Muscle of leg (tissue), 3 donors: ENCODE measurements at regions not wholly inside any gene's neighbourhood (a gene's known extent, or its start where the extent isn't known, plus 50 kb on each side); places are given as distances from the start of the nearest gene placed in this dataset.
"Not testable (repeated sequence)": the region's sequence is repeated elsewhere in the genome, so short reads cannot be mapped to it uniquely, and the experiment has no call there.

Experiments used
- DNase-seq: peaks from one replicate; pipeline ENCODE4 v3.0.0; 2013
- H3K27ac ChIP-seq: one replicate; pipeline ENCODE4 v1.5.1; 2013; ENCODE audit warnings: mild to moderate bottlenecking, low read length, control low read depth
- H3K27me3 ChIP-seq: one replicate; pipeline ENCODE4 v1.6.1; 2013; ENCODE audit warnings: low read length; ENCODE audit not compliant: control insufficient read depth, insufficient read depth
- H3K36me3 ChIP-seq: one replicate; pipeline ENCODE4 v1.6.1; 2013; ENCODE audit warnings: low read length; ENCODE audit not compliant: control insufficient read depth, insufficient read depth
- H3K4me1 ChIP-seq: one replicate; pipeline ENCODE4 v1.6.1; 2013; ENCODE audit warnings: low read length; ENCODE audit not compliant: control insufficient read depth, insufficient read depth
- H3K4me3 ChIP-seq: one replicate; pipeline ENCODE4 v1.5.1; 2013; ENCODE audit warnings: low read length, control low read depth
- H3K9me3 ChIP-seq: replicated peaks from 2 replicates; pipeline ENCODE4 v1.6.1; 2013; ENCODE audit warnings: low read depth, low read length; ENCODE audit not compliant: control insufficient read depth
- WGBS: methylation state at CpG from one replicate; pipeline ENCODE4 v1.1.5; 2013; ENCODE audit warnings: missing lambda C conversion rate; ENCODE audit not compliant: insufficient coverage; 5-methylcytosine and 5-hydroxymethylcytosine counted together

DNA sequence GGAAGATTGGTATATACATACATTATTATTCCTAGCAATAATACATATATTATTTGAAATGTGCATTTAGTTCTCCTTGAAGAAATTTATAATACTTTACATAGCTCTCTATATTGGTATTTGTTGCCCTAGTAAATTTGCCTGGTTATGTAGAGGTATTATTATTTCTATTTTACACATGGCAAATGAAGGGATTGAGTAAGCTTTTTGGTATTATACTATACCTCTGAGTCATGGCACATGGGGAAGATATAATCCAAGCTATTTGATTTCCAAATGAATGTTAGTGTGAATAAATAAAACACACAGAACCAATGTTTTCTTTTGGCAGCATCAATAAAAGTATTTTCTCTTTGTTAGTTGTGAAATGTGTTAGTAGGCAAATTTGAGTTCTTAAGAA is 409.6 kb upstream of the SLC35B3 start:
- no peaks in the 10 kb centered on the region for H3K27me3 ChIP-seq
- no peak for DNase-seq

DNA sequence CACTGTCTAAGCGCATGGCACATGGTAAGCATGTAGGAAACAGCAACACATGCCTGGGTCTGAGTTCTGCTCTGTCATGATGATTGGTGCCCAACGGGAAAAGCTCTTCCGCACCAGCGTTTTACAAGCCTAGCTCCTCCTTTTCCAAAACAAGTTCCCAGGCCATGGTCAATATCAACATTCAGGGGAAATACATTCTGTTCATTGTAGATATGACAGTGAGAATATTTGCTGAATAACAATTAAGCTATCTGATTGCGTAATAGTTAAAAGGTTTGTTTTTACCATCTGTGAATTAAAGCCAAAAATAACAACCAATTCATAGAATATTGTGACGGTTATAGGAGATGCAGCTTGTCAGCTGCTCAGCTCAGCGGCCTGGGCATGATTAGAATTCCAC is 404.3 kb upstream of the SLC35B3 start:
- no peaks in the 10 kb centered on the region for H3K36me3 ChIP-seq
- H3K27ac ChIP-seq, result no peak overlapping the region
- no peak for DNase-seq
- H3K9me3 ChIP-seq, result no peaks in the 10 kb centered on the region
- H3K4me1 ChIP-seq, result no peaks in the 10 kb centered on the region
- H3K4me3 ChIP-seq, result no peak overlapping the region
- 91% methylated on average over 1 of the region's 7 CpGs for WGBS
- no peaks in the 10 kb centered on the region for H3K27me3 ChIP-seq

More for the DNA sequence above, 409.6 kb upstream of the SLC35B3 start:
- Histone ChIP-seq H3K4me3 (no peak overlapping the region), H3K36me3 (no peaks in the 10 kb centered on the region), H3K4me1 (no peaks in the 10 kb centered on the region), H3K27ac (no peak overlapping the region), H3K9me3 (no peaks in the 10 kb centered on the region)

DNA sequence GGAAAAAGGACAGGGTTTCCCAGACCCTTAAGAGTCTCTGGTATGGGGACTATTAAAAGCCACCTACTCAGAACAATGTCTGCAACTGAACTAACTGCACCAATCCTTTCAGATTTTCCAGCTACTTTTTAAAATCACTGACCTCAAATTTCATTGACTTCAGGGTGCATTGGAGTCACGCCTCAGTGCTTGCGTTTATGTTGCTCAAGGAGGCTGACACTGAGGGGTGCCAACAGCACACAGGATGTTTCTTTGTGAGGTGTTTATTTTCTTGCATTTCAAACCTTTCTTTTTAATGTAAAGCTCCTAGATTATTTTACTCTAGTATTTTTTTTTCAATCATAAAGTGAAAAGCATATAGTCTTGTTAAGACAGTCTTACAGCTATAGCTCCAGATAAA is 402.0 kb upstream of the SLC35B3 start:
- DNase-seq, result no peak
- no peaks in the 10 kb centered on the region for H3K27me3 ChIP-seq
- no peaks in the 10 kb centered on the region for H3K4me1 ChIP-seq
- H3K27ac ChIP-seq, result no peak overlapping the region
- WGBS, result no CpG with 5 or more reads among the region's 2 CpGs
- no peaks in the 10 kb centered on the region for H3K36me3 ChIP-seq
- no peaks in the 10 kb centered on the region for H3K9me3 ChIP-seq
- no peak overlapping the region for H3K4me3 ChIP-seq

DNA sequence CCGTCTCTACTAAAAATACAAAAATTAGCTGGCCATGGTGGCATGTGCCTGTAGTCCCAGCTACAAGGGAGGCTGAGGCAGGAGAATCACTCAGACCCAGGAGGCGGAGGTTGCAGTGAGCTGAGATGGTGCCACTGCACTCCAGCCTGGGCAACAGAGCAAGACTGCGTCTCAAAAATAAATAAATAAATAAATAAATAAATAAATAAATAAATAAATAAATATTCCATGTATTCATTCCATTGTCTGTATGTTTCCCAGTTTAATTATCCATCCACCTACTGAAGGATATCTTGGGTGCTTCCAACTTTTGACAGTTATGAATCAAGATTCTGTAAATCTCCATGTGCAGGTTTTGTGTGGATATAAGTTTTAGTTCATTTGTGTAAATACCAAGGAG is 397.4 kb upstream of the SLC35B3 start:
- H3K4me3 ChIP-seq, H3K36me3 ChIP-seq, H3K4me1 ChIP-seq, H3K27ac ChIP-seq, H3K27me3 ChIP-seq, H3K9me3 ChIP-seq, DNase-seq: not testable (repeated sequence)
- 82% methylated on average over 2 of the region's 3 CpGs for WGBS

DNA sequence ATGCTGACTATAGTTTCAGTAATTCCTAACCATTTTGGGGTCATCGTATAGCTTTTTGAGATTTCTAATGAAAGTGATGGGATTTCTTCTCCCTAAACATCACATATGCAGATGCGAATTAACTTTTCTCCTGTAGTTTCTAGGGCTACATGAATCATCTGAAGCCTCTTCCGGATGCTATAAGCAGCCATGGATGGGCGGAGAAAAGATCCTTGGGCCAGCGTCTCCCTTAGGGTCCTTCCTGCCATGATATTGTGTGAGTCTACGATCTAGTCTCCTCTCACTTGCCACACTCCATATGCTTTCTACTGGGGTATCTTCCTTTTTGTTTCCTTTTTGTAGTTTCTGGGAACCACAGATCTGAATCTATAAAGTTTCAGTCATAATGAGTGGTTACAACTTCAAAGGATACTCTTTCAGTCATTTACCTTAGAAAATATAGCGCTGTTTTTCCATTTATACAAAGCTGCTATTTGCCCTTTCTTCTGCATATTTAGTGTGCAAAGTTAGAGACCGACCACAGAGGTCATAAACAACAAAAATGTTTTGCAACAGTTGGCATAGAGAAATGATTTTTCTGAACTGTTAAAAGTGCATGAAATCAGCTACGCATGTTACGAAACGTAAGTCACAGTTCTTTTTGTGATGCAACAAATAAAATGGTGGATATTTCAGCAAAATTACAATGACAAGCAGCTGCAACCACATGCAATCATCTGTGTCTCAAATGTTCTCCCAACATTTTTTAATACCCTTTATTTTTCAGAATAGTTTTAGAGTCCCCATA is 396.2 kb upstream of the SLC35B3 start:
- Histone ChIP-seq H3K4me1 (no peaks in the 10 kb centered on the region), H3K9me3 (no peaks in the 10 kb centered on the region), H3K27me3 (no peaks in the 10 kb centered on the region), H3K27ac (no peak overlapping the region), H3K36me3 (no peaks in the 10 kb centered on the region), H3K4me3 (no peak overlapping the region)
- no peak for DNase-seq
- 80% methylated on average over 4 of the region's 11 CpGs for WGBS

DNA sequence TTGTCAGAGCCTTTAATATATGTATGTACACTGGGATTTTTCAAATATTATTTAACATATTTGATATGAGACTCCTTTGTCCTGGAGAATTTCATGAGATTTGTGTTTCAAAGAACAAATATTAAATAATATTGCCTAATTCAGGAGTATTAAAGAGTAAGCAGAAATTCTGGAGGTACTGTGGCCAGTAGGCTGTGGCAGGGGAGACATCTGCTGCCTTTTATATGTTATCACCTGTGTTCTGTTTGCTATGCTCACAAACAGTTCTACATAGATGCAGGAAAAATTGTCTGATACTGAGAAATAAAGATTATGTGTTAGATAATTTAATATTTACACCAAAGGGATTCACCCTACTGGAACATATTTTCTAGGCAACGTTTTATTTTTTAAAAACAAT is 395.4 kb upstream of the SLC35B3 start:
- Histone ChIP-seq H3K9me3 (no peaks in the 10 kb centered on the region), H3K36me3 (no peaks in the 10 kb centered on the region), H3K4me1 (no peaks in the 10 kb centered on the region), H3K4me3 (no peak overlapping the region), H3K27me3 (no peaks in the 10 kb centered on the region), H3K27ac (no peak overlapping the region)
- no peak for DNase-seq
- no CpG with 5 or more reads among the region's 1 CpG for WGBS

DNA sequence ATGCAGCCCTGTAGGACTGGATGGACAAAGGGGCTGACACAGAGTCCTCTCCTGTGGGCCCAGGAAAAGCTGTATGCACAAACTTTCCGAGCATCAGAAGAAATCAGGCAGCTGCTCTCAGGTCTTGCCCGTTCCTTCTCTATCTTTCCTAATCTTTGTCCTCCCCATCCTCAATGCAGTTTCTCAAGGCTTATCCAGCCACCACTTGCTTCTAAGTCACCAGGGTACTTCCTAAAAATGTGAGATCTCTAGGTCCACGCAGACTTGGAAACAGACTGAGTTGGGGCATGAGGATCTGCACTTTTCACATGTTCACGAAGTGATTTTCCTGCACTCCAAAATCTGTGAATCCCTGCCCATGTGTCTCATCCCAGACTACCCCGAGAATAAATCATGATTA is 394.5 kb upstream of the SLC35B3 start:
- 48% methylated on average over 5 of the region's 5 CpGs for whole genome bisulfite sequencing
- no peak for DNase-seq
- Histone ChIP-seq H3K4me1 (no peaks in the 10 kb centered on the region), H3K9me3 (no peaks in the 10 kb centered on the region), H3K4me3 (no peak overlapping the region), H3K27ac (no peak overlapping the region), H3K36me3 (no peaks in the 10 kb centered on the region), H3K27me3 (no peaks in the 10 kb centered on the region)

DNA sequence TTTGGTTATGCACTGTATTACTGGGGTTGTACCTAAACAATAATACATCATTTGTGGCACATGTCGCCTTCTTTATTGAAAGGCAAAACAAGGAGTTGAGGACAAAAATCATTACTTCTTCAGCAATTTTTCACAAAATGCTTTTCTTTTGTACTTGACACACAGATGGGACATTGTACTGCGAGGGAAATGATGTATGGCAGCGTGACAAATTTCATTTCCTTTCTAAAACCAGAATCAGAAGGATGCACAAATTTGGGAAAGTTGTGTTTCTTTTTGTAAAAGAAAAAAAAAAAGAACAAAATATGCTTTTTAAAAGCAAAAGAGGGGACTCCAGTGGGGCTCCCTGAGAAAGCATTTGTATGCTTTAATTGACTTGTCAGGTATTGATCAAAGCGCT is 394.0 kb upstream of the SLC35B3 start:
- H3K36me3 ChIP-seq, result no peaks in the 10 kb centered on the region
- H3K27ac ChIP-seq, result no peak overlapping the region
- DNase-seq, result no peak
- H3K4me3 ChIP-seq, result no peak overlapping the region
- H3K4me1 ChIP-seq, result no peaks in the 10 kb centered on the region
- no peaks in the 10 kb centered on the region for H3K9me3 ChIP-seq
- no peaks in the 10 kb centered on the region for H3K27me3 ChIP-seq
- 86% methylated on average over 1 of the region's 4 CpGs for WGBS

DNA sequence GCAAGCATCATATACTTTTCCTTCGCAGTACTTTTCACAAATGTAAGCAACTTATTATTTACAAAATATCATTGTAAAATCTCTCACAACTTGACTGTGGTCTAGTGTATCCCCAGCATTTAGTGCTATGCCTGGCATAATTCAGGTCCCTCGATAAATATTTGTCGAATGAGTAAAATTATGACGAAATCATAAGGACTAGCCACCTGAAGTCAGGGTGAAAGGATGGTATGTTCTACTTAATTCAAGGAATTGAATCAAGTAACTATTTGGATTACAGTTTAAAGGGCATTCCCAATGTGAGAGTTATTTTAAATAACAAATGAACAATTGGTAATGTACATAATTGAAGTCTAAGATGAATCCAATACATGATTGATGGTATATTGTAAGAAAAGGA is 393.0 kb upstream of the SLC35B3 start:
- no peak for DNase-seq
- H3K27ac ChIP-seq, result no peak overlapping the region
- 86% methylated on average over 1 of the region's 4 CpGs for WGBS
- no peak overlapping the region for H3K4me3 ChIP-seq
- no peaks in the 10 kb centered on the region for H3K4me1 ChIP-seq
- no peaks in the 10 kb centered on the region for H3K36me3 ChIP-seq
- H3K9me3 ChIP-seq, result no peaks in the 10 kb centered on the region
- no peaks in the 10 kb centered on the region for H3K27me3 ChIP-seq

DNA sequence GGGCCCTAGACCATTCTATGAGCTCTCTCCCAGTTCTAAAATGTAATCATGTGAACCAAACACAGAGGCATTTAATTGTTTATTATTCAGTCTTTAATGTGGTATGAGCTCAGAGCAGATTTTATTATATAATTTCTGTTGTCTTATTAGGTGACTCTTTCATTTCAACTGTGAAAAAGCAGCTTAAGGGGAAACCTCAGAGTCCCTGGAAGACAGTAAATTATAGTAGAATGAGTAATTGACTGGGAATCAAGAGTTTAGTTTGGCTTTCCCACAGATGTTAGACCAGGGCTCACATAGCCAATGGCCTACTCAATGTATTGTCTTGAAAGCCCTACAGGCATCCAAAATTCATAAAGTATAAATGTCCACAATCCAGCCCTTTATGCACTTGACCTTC is 390.4 kb upstream of the SLC35B3 start:
- Histone ChIP-seq H3K27me3 (no peaks in the 10 kb centered on the region), H3K36me3 (no peaks in the 10 kb centered on the region), H3K9me3 (no peaks in the 10 kb centered on the region), H3K4me3 (no peak overlapping the region), H3K27ac (no peak overlapping the region), H3K4me1 (no peaks in the 10 kb centered on the region)
- DNase-seq, result no peak

DNA sequence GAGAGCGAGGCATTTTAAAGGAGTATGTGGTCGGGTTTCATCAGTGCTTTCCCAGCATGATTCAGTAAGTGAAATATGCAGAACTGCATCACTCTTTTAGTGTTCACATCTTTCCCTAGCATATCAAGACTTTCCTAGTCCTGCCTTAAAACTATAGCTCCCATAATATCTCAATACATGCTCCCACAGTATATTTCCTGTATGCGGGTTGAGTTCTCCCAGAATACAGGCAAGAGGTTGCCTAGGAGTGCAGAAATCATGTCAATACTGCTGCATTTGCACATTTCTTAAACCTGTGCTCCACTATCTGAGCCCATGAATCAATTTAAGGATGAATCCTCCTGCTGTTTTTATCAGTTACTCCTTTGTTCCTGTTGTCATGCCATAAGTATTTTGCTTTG is 386.6 kb upstream of the SLC35B3 start:
- Histone ChIP-seq H3K9me3 (no peaks in the 10 kb centered on the region), H3K27ac (no peak overlapping the region), H3K36me3 (no peaks in the 10 kb centered on the region), H3K4me1 (no peaks in the 10 kb centered on the region), H3K4me3 (no peak overlapping the region), H3K27me3 (no peaks in the 10 kb centered on the region)
- DNase-seq, result no peak
- WGBS, result 80% methylated on average over 1 of the region's 3 CpGs
